VCaP (cell line): ENCODE measurements at regions not wholly inside any gene's neighbourhood (a gene's known extent, or its start where the extent isn't known, plus 50 kb on each side); places are given as distances from the start of the nearest gene placed in this dataset.

ENCODE experiments used
- H3K27ac ChIP-seq: fragments of 450-650 bp; 2 replicates; pipeline ENCODE4 v1.5.1; 2017
- CTCF ChIP-seq: fragments of 450-650 bp; conservative IDR thresholded peaks from 2 replicates; pipeline ENCODE4 v1.5.1; 2017; ENCODE audit warnings: mild to moderate bottlenecking, moderate library complexity

DNA sequence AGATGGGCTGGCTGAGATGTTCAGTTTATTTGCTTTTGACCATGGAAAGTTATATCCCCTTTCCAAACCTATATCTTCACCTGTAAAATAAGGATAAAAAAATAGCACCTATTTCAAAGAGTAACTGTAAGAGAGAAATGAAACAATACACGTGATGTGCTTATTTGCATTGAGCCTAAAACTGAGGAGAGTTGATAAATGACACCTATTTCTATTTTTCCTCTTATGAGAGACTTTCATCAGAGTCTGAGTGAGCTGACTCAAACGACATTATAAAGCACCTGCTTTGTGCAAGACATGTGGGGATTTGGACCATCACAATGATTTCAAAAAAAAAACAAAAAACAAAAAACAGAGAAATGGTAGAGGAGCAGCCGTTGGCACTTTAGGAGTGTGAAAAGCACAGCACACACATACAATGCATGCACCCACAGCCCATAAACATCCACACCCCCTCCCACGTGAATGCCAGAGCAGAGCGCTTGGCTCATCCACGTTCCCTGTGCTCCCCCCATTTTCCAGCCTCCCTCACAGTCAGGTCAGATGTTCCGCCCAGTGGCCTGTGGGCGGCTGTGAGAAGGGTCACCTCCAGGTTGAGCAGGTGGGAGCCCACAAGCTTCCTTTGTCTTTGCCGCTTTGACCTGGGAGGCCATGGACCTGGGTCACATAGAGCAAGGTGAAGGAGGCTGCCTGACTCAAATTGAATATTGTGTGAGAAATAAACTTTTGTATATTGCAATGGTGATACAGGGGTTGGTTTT lies 253.2 kb upstream of the ZNF32 start:
- no peak for TF ChIP-seq CTCF

GRCh38 chr10:43901302-43901701 lies 252.6 kb upstream of the ZNF32 start:
- no peak overlapping the region for H3K27ac ChIP-seq
- peak; percentile 54 for TF ChIP-seq CTCF

More for the DNA sequence above, 253.2 kb upstream of the ZNF32 start:
- no peak overlapping the region for H3K27ac ChIP-seq

DNA sequence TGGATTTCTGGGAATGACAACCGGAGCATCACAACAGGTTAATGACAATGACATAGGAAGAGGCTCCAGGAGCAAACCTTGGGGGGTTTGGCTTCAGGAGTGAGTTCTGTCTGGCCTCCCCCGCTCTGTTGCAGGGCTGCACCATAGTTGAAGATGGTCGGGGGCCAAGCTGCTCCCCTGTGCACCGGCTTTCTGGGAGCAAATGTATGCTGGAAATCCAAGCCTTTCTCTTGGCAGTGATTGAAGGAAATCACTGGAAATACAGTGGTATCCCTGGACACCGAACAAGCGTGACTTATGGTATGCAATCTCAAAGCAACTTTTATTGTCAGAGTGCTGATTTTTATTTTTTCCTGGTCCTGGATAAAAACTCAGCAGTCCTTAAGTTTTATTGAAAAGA lies 251.9 kb upstream of the ZNF32 start:
- no peak for TF ChIP-seq CTCF
- H3K27ac ChIP-seq: no peak overlapping the region

DNA sequence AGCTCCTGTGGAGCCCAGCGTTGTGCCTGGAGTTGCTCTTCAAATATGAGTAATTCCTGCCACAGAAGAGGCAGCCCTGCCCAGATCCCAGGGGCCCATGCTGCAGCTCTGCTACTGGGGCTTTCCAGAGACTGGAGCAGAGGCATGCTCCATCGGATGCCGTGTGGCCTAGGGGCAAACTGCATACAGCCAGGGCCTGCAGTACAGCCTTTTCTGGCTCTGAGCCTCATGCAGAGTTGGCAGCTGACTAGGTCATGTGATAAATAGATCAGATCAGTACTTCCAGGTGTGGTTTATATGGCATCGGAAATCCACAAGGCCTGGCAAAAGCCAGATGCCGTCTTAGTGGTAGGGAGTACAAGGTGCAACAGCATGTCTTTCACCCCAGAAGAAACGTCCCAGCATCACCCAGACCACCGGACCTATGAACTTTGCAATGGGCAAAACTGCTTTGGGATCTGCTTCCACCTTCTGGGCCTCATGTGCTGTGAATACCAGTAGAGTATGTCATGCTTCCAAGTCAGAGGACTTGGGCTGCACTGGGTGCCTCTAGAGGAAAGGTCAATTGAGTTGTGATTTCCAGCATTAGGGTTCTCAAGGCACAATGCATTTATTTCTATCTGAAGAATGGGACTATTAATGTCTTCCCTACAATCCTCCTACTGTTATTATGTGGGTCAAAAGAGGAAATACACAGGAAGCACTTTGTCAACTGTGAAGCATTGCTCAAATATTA lies 250.7 kb upstream of the ZNF32 start:
- H3K27ac ChIP-seq: no peak overlapping the region
- no peak for TF ChIP-seq CTCF

DNA sequence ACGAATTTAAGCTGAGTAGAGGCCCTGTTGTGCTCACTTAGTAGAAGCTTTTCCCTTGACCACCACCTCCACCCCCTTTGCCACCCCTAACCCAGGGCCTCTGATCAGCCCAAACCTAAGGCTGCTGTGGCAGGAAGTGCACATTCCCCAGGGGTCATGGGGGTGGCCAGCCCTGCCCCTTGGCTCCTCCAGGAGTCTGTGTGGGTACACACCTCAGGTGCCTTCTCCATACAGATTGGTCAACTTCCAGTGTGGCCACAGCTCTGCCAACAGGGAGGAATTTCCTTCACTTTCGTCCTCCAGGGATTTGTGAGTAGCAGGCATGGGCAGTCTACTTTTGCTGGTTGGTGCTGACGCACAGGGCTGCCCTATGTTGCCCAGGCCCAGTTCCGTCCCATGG lies 249.9 kb upstream of the ZNF32 start:
- TF ChIP-seq CTCF: no peak
- no peak overlapping the region for H3K27ac ChIP-seq

DNA sequence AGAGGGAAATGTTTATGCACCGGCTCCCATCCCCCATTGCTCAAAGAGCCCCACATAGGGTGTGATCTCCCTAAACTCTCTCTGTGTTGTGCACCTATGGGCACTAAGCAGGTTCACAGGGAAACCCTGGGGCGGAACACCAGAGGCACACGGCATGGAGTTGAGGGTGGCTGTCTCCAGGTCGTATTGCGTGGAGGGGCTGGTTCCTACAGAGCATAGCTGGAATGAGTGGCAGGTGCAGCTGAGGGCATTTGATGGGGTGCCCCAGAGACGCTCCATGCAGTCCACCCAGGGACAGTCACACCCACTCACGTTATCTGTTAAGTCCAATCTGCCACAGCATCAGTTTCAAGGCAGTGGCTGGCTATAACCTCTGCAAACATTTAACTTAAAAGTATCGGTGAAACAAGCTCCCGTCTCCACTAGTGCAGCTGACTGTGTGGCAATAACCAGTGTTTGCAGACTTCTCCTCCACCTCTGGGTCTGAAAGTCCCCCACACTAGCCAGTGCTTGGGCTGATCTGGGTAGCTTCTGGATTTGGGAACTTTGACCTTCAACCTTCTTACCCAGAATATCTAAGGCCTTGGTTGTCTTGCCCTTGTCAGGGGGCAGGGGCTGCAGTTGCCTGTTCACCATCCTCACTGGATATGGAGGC lies 249.2 kb upstream of the ZNF32 start:
- no peak overlapping the region for H3K27ac ChIP-seq
- TF ChIP-seq CTCF: no peak

GRCh38 chr10:43892062-43892770 lies 243.5 kb upstream of the ZNF32 start:
- H3K27ac ChIP-seq: no peak overlapping the region
- TF ChIP-seq CTCF: no peak
